Esophagus muscularis mucosa (tissue), 4 donors: ENCODE measurements at regions not wholly inside any gene's neighbourhood (a gene's known extent, or its start where the extent isn't known, plus 50 kb on each side); places are given as distances from the start of the nearest gene placed in this dataset.

Experiments used
- EP300 ChIP-seq: sonication (generic); formaldehyde crosslinking; IDR thresholded peaks from one replicate; pipeline ENCODE4 v1.6.1; 2017; ENCODE audit warnings: antibody characterized with exemption
- POLR2A ChIP-seq: fragments of 450-650 bp; IDR thresholded peaks from one replicate; pipeline ENCODE4 v1.6.1; 2017; ENCODE audit warnings: antibody characterized with exemption, moderate library complexity, mild to moderate bottlenecking, low read depth
- TF ChIP-seq, protein P1 (sequence below), 3 experiments: fragments of 200-600 bp in 2 of 3; fragments of 450-650 bp in 1 of 3; sonication (generic) in 2 of 3; IDR thresholded peaks; one replicate each; pipeline ENCODE4 v1.5.1; 2017 to 2019; ENCODE audit warnings: antibody characterized with exemption in 3 of 3, mild to moderate bottlenecking in 2 of 3, moderate library complexity in 1 of 3

DNA sequence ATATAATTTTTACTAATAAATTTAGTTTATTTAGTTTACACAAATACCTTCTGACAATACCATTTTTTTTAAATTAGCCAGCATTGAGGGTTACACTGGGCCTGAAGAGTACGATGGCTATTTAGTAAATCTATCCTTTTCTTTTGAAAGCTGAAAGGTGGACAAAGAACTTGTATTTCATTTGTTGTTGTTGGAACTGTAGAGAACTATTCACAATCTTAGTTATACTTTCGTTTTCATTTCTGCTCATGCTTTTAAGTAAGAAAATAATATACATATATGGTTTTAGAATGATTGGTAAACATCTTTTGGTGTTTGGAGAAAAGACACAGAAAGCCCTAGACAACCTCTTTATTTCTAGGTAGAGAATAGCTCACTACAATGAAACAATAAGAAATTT lies 165.3 kb upstream of the FAM83B start:
- TF ChIP-seq POLR2A: no peak
- TF ChIP-seq, protein P1, sequence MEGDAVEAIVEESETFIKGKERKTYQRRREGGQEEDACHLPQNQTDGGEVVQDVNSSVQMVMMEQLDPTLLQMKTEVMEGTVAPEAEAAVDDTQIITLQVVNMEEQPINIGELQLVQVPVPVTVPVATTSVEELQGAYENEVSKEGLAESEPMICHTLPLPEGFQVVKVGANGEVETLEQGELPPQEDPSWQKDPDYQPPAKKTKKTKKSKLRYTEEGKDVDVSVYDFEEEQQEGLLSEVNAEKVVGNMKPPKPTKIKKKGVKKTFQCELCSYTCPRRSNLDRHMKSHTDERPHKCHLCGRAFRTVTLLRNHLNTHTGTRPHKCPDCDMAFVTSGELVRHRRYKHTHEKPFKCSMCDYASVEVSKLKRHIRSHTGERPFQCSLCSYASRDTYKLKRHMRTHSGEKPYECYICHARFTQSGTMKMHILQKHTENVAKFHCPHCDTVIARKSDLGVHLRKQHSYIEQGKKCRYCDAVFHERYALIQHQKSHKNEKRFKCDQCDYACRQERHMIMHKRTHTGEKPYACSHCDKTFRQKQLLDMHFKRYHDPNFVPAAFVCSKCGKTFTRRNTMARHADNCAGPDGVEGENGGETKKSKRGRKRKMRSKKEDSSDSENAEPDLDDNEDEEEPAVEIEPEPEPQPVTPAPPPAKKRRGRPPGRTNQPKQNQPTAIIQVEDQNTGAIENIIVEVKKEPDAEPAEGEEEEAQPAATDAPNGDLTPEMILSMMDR (IDR thresholded peaks at IDR 0.05): no peak
- no peak for TF ChIP-seq EP300
